ENCODE measurements at regions not wholly inside any gene's neighbourhood (a gene's known extent, or its start where the extent isn't known, plus 50 kb on each side); places are given as distances from the start of the nearest gene placed in this dataset.
A peak's percentile ranks its signal among the peaks of the same experiment; 100 is the strongest.

GRCh38 chr6:54008589-54008988 is 102.7 kb upstream of the MLIP start:
- no CpG with 5 or more reads among the region's 1 CpG for WGBS, 2 donors (ENCODE audit: extremely low coverage in 2 of 2, insufficient read length in 2 of 2, insufficient replicate concordance in 1 of 2)

DNA sequence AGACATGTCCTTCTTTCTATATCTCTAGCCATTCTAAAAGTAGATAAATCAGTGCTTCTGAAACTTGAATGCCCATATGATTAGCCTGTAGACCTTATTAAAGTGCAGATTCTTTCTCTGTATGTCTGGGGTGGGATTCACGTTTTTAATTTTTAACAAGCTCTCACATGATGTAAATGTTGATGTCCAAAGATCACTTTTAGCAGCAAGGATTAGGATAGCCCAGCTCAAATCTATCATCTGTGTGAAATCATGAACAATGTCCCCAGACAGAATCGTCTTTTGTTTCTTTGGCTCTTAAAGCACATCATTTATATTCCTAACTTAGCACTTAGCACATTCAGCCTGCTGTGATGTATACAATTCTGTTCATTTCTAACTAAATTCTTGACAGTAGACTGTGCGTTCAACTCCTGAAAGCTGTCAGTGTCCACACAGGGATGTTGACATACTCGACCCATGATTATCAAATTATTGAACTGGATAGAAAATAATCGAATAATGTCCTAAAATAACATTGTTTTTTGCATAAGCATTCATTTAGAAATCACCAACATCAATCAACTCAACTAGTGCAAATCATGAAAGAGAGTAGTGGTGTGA is 102.1 kb upstream of the MLIP start:
- Histone ChIP-seq H3K36me3 (replicated peaks in 1 of 2; ENCODE audit: control insufficient read depth in 2 of 2, insufficient read depth in 2 of 2, low read length in 2 of 2) (no peaks in the 10 kb centered on the region), H3K18ac (ENCODE audit: low read length) (no peak overlapping the region), H2AK5ac (ENCODE audit: low read depth, low read length) (no peak overlapping the region), H3K9me3 (replicated peaks in 1 of 2; ENCODE audit: control insufficient read depth in 2 of 2, insufficient read depth in 1 of 2, low read depth in 1 of 2, low read length in 2 of 2) (no peaks in the 10 kb centered on the region), H4K91ac (ENCODE audit: low read depth, low read length, poor library complexity) (no peak overlapping the region), H2BK120ac (ENCODE audit: low read depth, low read length) (no peak overlapping the region), H3K4me2 (ENCODE audit: insufficient read depth, low read length, poor library complexity, severe bottlenecking) (no peak overlapping the region), H2BK5ac (ENCODE audit: low read length) (no peak overlapping the region), H3K4ac (ENCODE audit: low read length) (no peak overlapping the region), H2BK12ac (ENCODE audit: low read length) (no peak overlapping the region), H3K14ac (ENCODE audit: low read length) (no peak overlapping the region), H3K23ac (ENCODE audit: low read depth, low read length, poor library complexity) (no peak overlapping the region), H2BK15ac (ENCODE audit: low read length) (no peak overlapping the region), H2AFZ (ENCODE audit: low read length) (peak overlapping the region; percentile 43), H3K79me1 (ENCODE audit: low read depth, low read length) (no peaks in the 10 kb centered on the region), H4K8ac (ENCODE audit: low read depth, low read length) (no peak overlapping the region), H3K4me1 (ENCODE audit: control insufficient read depth in 2 of 2, insufficient read depth in 1 of 2, low read depth in 1 of 2, low read length in 2 of 2) (peaks cover 7% of the 10 kb centered on the region in 2 donors), H3K4me3 (ENCODE audit: low read length in 2 of 2) (no peak overlapping the region), H3K27ac (replicated peaks; ENCODE audit: low read length) (no peak overlapping the region), H3K9ac (ENCODE audit: low read depth, low read length, poor library complexity) (no peak overlapping the region), H3K27me3 (ENCODE audit: control insufficient read depth in 3 of 3, insufficient read depth in 3 of 3, low read depth in 1 of 3, low read length in 3 of 3) (no peaks in the 10 kb centered on the region)
- WGBS, 2 donors (ENCODE audit: extremely low coverage in 2 of 2, insufficient read length in 2 of 2, insufficient replicate concordance in 1 of 2), result no CpG with 5 or more reads among the region's 5 CpGs
- no peak for DNase-seq (ENCODE audit: low spot score)

More at GRCh38 chr6:54008589-54008988, 102.7 kb upstream of the MLIP start:
- Histone ChIP-seq H3K4ac (ENCODE audit: low read length) (no peak overlapping the region), H2BK12ac (ENCODE audit: low read length) (no peak overlapping the region), H3K14ac (ENCODE audit: low read length) (no peak overlapping the region), H4K8ac (ENCODE audit: low read depth, low read length) (no peak overlapping the region), H2AK5ac (ENCODE audit: low read depth, low read length) (no peak overlapping the region), H3K18ac (ENCODE audit: low read length) (no peak overlapping the region), H3K4me1 (ENCODE audit: control insufficient read depth in 2 of 2, insufficient read depth in 1 of 2, low read depth in 1 of 2, low read length in 2 of 2) (peaks cover 7% of the 10 kb centered on the region in 2 donors), H3K36me3 (replicated peaks in 1 of 2; ENCODE audit: control insufficient read depth in 2 of 2, insufficient read depth in 2 of 2, low read length in 2 of 2) (no peaks in the 10 kb centered on the region), H3K4me3 (ENCODE audit: low read length in 2 of 2) (no peak overlapping the region), H2BK15ac (ENCODE audit: low read length) (no peak overlapping the region), H2BK120ac (ENCODE audit: low read depth, low read length) (no peak overlapping the region), H4K91ac (ENCODE audit: low read depth, low read length, poor library complexity) (no peak overlapping the region), H3K27me3 (ENCODE audit: control insufficient read depth in 3 of 3, insufficient read depth in 3 of 3, low read depth in 1 of 3, low read length in 3 of 3) (no peaks in the 10 kb centered on the region), H3K79me1 (ENCODE audit: low read depth, low read length) (no peaks in the 10 kb centered on the region), H3K23ac (ENCODE audit: low read depth, low read length, poor library complexity) (no peak overlapping the region), H2AFZ (ENCODE audit: low read length) (no peak overlapping the region), H2BK5ac (ENCODE audit: low read length) (no peak overlapping the region), H3K4me2 (ENCODE audit: insufficient read depth, low read length, poor library complexity, severe bottlenecking) (no peak overlapping the region), H3K9ac (ENCODE audit: low read depth, low read length, poor library complexity) (no peak overlapping the region), H3K27ac (replicated peaks; ENCODE audit: low read length) (no peak overlapping the region), H3K9me3 (replicated peaks in 1 of 2; ENCODE audit: control insufficient read depth in 2 of 2, insufficient read depth in 1 of 2, low read depth in 1 of 2, low read length in 2 of 2) (no peaks in the 10 kb centered on the region)
- no peak for DNase-seq (ENCODE audit: low spot score)

- Histone ChIP-seq H3K9ac (ENCODE audit: low read depth, low read length, poor library complexity) (no peak overlapping the region), H3K27ac (replicated peaks; ENCODE audit: low read length) (no peak overlapping the region), H2AFZ (ENCODE audit: low read length) (no peak overlapping the region), H2BK5ac (ENCODE audit: low read length) (no peak overlapping the region), H3K23ac (ENCODE audit: low read depth, low read length, poor library complexity) (no peak overlapping the region), H3K9me3 (replicated peaks in 1 of 2; ENCODE audit: control insufficient read depth in 2 of 2, insufficient read depth in 1 of 2, low read depth in 1 of 2, low read length in 2 of 2) (no peaks in the 10 kb centered on the region), H4K8ac (ENCODE audit: low read depth, low read length) (no peak overlapping the region), H3K36me3 (replicated peaks in 1 of 2; ENCODE audit: control insufficient read depth in 2 of 2, insufficient read depth in 2 of 2, low read length in 2 of 2) (no peaks in the 10 kb centered on the region), H2BK12ac (ENCODE audit: low read length) (no peak overlapping the region), H3K14ac (ENCODE audit: low read length) (no peak overlapping the region), H3K4me3 (ENCODE audit: low read length in 2 of 2) (no peak overlapping the region), H3K27me3 (ENCODE audit: control insufficient read depth in 3 of 3, insufficient read depth in 3 of 3, low read depth in 1 of 3, low read length in 3 of 3) (no peaks in the 10 kb centered on the region), H3K18ac (ENCODE audit: low read length) (no peak overlapping the region), H3K4ac (ENCODE audit: low read length) (no peak overlapping the region), H2AK5ac (ENCODE audit: low read depth, low read length) (no peak overlapping the region), H3K4me2 (ENCODE audit: insufficient read depth, low read length, poor library complexity, severe bottlenecking) (no peak overlapping the region), H4K91ac (ENCODE audit: low read depth, low read length, poor library complexity) (no peak overlapping the region), H2BK120ac (ENCODE audit: low read depth, low read length) (no peak overlapping the region), H3K4me1 (ENCODE audit: control insufficient read depth in 2 of 2, insufficient read depth in 1 of 2, low read depth in 1 of 2, low read length in 2 of 2) (peaks cover 7% of the 10 kb centered on the region in 2 donors), H2BK15ac (ENCODE audit: low read length) (no peak overlapping the region), H3K79me1 (ENCODE audit: low read depth, low read length) (no peaks in the 10 kb centered on the region)
- WGBS, 2 donors (ENCODE audit: extremely low coverage in 2 of 2, insufficient read length in 2 of 2, insufficient replicate concordance in 1 of 2), result no CpG with 5 or more reads among the region's 7 CpGs
- DNase-seq (ENCODE audit: low spot score), result no peak
These were observed 100.6 kb upstream of the MLIP start for GRCh38 chr6:54010340-54011276.

DNA sequence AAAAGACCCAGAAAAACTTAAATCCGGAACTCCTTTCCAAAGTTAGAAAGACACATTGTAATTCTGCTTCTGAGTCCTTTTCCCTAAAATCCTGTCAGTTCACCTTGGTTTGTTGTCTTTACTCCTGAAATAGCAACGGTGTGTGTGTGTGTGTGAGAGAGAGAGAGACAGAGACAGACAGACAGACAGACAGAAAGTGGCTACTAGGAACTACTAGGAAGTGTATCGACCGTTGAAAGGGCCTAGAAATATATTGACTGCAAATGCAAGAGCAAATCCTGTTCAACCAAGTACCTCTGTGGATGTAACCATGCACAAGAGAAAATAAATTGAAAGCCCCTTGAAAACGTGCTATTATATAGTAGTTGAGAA is 100.0 kb upstream of the MLIP start:
- H2BK120ac ChIP-seq (ENCODE audit: low read depth, low read length), result no peak overlapping the region
- H3K4me3 ChIP-seq (ENCODE audit: low read length in 2 of 2), result no peak overlapping the region

More for the DNA sequence above, 100.0 kb upstream of the MLIP start:
- no peak overlapping the region for H3K14ac ChIP-seq (ENCODE audit: low read length)
- no peak overlapping the region for H2BK5ac ChIP-seq (ENCODE audit: low read length)
- no peak overlapping the region for H3K9ac ChIP-seq (ENCODE audit: low read depth, low read length, poor library complexity)
- H3K36me3 ChIP-seq (replicated peaks in 1 of 2; ENCODE audit: control insufficient read depth in 2 of 2, insufficient read depth in 2 of 2, low read length in 2 of 2), result no peaks in the 10 kb centered on the region
- no peak overlapping the region for H2AK5ac ChIP-seq (ENCODE audit: low read depth, low read length)
- H4K8ac ChIP-seq (ENCODE audit: low read depth, low read length), result no peak overlapping the region
- H2BK15ac ChIP-seq (ENCODE audit: low read length), result no peak overlapping the region
- no peak overlapping the region for H3K18ac ChIP-seq (ENCODE audit: low read length)
- no peaks in the 10 kb centered on the region for H3K27me3 ChIP-seq (ENCODE audit: control insufficient read depth in 3 of 3, insufficient read depth in 3 of 3, low read depth in 1 of 3, low read length in 3 of 3)
- no peak overlapping the region for H3K4me2 ChIP-seq (ENCODE audit: insufficient read depth, low read length, poor library complexity, severe bottlenecking)
- no peak overlapping the region for H3K27ac ChIP-seq (replicated peaks; ENCODE audit: low read length)
- H3K23ac ChIP-seq (ENCODE audit: low read depth, low read length, poor library complexity), result no peak overlapping the region
- no peaks in the 10 kb centered on the region for H3K9me3 ChIP-seq (replicated peaks in 1 of 2; ENCODE audit: control insufficient read depth in 2 of 2, insufficient read depth in 1 of 2, low read depth in 1 of 2, low read length in 2 of 2)
- no peak overlapping the region for H2AFZ ChIP-seq (ENCODE audit: low read length)
- H2BK12ac ChIP-seq (ENCODE audit: low read length), result no peak overlapping the region
- DNase-seq (ENCODE audit: low spot score), result no peak
- H3K79me1 ChIP-seq (ENCODE audit: low read depth, low read length), result no peaks in the 10 kb centered on the region
- no peak overlapping the region for H3K4ac ChIP-seq (ENCODE audit: low read length)
- no peak overlapping the region for H4K91ac ChIP-seq (ENCODE audit: low read depth, low read length, poor library complexity)
- peaks cover 7% of the 10 kb centered on the region in 2 donors for H3K4me1 ChIP-seq (ENCODE audit: control insufficient read depth in 2 of 2, insufficient read depth in 1 of 2, low read depth in 1 of 2, low read length in 2 of 2)
- WGBS, 2 donors (ENCODE audit: extremely low coverage in 2 of 2, insufficient read length in 2 of 2, insufficient replicate concordance in 1 of 2), result no CpG with 5 or more reads among the region's 5 CpGs
